Mucosa of descending colon (tissue), 3 donors: ENCODE measurements at regions not wholly inside any gene's neighbourhood (a gene's known extent, or its start where the extent isn't known, plus 50 kb on each side); places are given as distances from the start of the nearest gene placed in this dataset.

Experiments used
- ATAC-seq: fragments of 200-7000 bp; cut with Tn5 transposase; one replicate; pipeline ENCODE4 v1.9.1; 2020; ENCODE audit warnings: mild to moderate bottlenecking, moderate library complexity
- DNase-seq, 3 donors: peaks; one replicate each; pipeline ENCODE4 v3.0.0-alpha.2; 2020
- H3K36me3 ChIP-seq: fragments of 200-600 bp; one replicate; pipeline ENCODE4 v1.8.0; 2021; ENCODE audit warnings: low read depth, mild to moderate bottlenecking
- H3K4me1 ChIP-seq: fragments of 200-600 bp; one replicate; pipeline ENCODE4 v1.8.0; 2021; ENCODE audit warnings: low read depth, mild to moderate bottlenecking
- H3K4me3 ChIP-seq: fragments of 200-600 bp; one replicate; pipeline ENCODE4 v1.8.0; 2021; ENCODE audit warnings: mild to moderate bottlenecking
- H3K9me3 ChIP-seq: fragments of 200-600 bp; one replicate; pipeline ENCODE4 v1.8.0; 2021; ENCODE audit warnings: mild to moderate bottlenecking
- intact Hi-C, 2 donors: fragments of 100-400 bp; cut with DNase I in 1 of 2; cut with micrococcal nuclease in 1 of 2; formaldehyde crosslinking; loops; one replicate each; pipeline versions ENCODE4 v1.11.0 to v1.11.1; 2022; cut with DNase I, micrococcal nuclease
- TF ChIP-seq, protein P1 (sequence below): fragments of 200-600 bp; IDR thresholded peaks from one replicate; pipeline ENCODE4 v1.8.0; 2022; ENCODE audit warnings: antibody characterized with exemption, mild to moderate bottlenecking
- donor health status: DM: no; HTN: no; CAD: no; lungs with moderate emphysema.
- donor health status: DM: no; HTN: no; CAD: no.
- donor health status: DM: no; HTN: yes; CAD: no.

DNA sequence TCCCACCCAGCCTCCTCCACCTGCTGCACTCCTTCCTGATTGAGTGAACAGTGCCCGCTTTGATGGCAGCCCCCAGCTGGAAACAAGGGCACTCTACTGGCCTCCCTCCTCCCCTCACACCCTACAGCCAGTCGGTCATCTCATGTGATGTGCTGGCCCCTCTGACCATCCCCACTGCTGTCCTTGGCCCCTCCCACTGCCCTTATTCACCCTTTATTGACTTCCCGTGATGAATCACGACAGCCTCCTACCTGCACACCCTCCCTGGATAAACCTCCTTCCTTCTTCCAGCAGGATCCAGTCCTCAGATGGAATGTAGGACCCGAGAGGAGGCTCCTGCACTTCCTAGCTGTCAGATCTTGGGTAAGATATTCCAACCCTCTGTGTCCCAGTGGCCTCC, 186.5 kb upstream of the SH3BP4 start:
- intact Hi-C loops = no loop called here
- no peak for DNase-seq
- TF ChIP-seq, protein P1, sequence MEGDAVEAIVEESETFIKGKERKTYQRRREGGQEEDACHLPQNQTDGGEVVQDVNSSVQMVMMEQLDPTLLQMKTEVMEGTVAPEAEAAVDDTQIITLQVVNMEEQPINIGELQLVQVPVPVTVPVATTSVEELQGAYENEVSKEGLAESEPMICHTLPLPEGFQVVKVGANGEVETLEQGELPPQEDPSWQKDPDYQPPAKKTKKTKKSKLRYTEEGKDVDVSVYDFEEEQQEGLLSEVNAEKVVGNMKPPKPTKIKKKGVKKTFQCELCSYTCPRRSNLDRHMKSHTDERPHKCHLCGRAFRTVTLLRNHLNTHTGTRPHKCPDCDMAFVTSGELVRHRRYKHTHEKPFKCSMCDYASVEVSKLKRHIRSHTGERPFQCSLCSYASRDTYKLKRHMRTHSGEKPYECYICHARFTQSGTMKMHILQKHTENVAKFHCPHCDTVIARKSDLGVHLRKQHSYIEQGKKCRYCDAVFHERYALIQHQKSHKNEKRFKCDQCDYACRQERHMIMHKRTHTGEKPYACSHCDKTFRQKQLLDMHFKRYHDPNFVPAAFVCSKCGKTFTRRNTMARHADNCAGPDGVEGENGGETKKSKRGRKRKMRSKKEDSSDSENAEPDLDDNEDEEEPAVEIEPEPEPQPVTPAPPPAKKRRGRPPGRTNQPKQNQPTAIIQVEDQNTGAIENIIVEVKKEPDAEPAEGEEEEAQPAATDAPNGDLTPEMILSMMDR = no peak
- Histone ChIP-seq H3K4me3 (no peak overlapping the region), H3K36me3 (no peaks in the 10 kb centered on the region), H3K9me3 (no peaks in the 10 kb centered on the region), H3K4me1 (no peaks in the 10 kb centered on the region)
- ATAC-seq = no peak

DNA sequence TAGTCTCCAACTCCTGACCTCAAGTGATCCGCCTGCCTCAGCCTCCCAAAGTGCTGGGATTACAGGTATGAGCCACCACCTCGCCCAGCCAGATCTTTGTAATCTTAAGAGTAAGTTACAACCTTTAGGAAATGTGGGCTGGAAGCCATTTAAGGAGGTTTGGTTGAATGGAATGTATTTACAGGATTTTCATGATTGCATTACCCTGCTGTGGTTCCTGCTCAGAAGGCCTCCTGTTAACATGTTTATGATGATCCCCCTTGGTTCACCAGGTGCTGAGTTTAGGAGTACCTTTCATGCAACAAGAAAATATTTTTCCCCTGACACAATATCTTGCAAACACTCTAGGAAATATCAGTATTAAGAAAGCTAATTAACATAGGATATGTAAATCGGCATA, 187.4 kb upstream of the SH3BP4 start:
- TF ChIP-seq, protein P1 = no peak
- H3K4me1 ChIP-seq = no peaks in the 10 kb centered on the region
- no peaks in the 10 kb centered on the region for H3K36me3 ChIP-seq
- DNase-seq (no peak), ATAC-seq (no peak)
- intact Hi-C loops = no loop called here
- H3K4me3 ChIP-seq = no peak overlapping the region
- no peaks in the 10 kb centered on the region for H3K9me3 ChIP-seq

DNA sequence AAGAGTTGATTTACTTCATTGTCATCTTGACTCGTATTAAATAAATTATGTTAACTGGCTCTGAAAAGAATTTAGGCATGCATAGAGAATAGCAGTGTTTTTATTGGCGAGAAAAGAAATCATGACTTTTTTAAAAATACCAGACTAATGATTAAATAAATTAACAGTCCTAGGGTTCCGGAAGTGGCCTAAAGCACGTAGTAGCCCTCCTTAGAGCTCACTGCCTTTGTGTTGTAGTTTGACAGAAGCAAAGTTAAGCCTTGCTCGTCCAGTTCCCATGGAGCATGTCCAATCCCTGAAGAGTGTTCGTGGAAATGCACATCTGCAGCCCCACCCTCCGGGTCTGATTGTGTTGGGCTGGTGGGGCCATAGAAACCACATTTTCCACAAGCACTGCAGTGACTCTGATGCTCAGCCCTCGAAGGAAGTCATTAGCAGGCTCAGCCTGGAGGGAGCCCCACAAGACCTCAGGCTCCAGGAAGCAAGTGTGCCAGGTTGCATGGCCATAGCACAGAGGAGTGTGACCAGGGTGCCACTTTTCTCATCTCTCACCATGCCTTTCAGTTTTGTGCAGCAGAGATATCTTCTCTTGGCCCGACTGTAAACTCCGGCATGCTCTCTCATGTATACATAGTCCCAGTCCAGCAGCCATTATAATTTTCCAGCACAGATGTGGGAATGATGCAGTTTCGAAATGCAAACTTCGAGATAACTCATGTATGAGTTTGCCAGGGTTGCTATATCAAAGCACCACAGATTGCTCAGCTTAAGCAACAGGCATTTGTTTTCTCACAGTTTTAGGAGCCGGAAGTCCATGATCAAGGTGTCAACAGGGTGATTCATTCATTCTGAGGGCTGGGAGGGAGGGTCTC, 188.6 kb upstream of the SH3BP4 start:
- intact Hi-C loops = no loop called here
- DNase-seq = no peak
- ATAC-seq = no peak

DNA sequence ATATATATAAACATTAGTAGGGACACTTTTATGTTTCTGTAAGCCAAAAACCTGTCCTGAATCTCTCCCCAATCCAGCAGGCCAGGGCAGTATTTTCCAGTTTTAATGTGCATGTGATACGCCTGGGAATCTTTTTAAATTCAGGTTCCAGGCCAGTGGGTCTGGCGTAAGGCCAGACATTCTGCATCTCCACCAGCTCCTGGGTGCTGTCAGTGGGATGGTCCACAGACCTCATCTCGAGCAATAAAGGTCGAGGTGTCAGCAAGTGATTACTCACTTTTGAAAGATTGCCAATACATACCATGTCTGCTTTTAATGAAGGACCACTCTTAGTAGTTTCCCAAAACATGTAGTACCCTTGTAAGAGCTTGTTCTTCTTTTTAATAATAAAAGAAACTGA, 189.9 kb upstream of the SH3BP4 start:
- TF ChIP-seq, protein P1 = no peak
- Histone ChIP-seq H3K9me3 (no peaks in the 10 kb centered on the region), H3K36me3 (no peaks in the 10 kb centered on the region), H3K4me3 (no peak overlapping the region), H3K4me1 (no peaks in the 10 kb centered on the region)
- intact Hi-C loops = no loop called here
- no peak for ATAC-seq
- no peak for DNase-seq

More for the DNA sequence above, 188.6 kb upstream of the SH3BP4 start:
- no peak overlapping the region for H3K4me3 ChIP-seq
- H3K36me3 ChIP-seq = no peaks in the 10 kb centered on the region
- TF ChIP-seq, protein P1 = no peak
- H3K9me3 ChIP-seq = no peaks in the 10 kb centered on the region
- H3K4me1 ChIP-seq = no peaks in the 10 kb centered on the region

DNA sequence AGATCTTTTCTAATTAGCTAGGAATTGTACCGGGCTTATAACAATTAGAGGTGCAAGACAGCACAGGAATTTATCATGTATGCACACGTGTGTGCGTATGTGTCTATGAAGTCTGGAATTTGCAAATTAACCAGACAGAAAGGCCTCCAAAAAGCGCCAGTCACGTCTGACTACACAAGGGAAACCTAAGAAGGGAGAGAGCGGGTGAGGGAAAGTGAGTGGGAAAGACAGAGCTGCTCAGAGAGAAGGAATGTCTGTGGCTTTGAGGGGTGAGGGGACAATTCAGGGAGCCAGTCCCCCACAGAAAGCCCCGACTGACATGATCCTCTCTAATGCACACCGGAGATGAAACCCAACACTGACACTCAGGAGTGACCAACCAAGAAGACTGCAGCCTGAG, 197.7 kb upstream of the SH3BP4 start:
- no peaks in the 10 kb centered on the region for H3K36me3 ChIP-seq
- H3K4me3 ChIP-seq = no peak overlapping the region
- H3K9me3 ChIP-seq = no peaks in the 10 kb centered on the region
- TF ChIP-seq, protein P1 = no peak
- no peak for DNase-seq
- ATAC-seq = no peak
- no peaks in the 10 kb centered on the region for H3K4me1 ChIP-seq
- intact Hi-C loops = no loop called here
